Activated CD4-positive, alpha-beta T cell treated with anti-CD3 and anti-CD28 coated beads for 48 hours (primary cell): ENCODE measurements at regions not wholly inside any gene's neighbourhood (a gene's known extent, or its start where the extent isn't known, plus 50 kb on each side); places are given as distances from the start of the nearest gene placed in this dataset.
"Not testable (repeated sequence)": the region's sequence is repeated elsewhere in the genome, so short reads cannot be mapped to it uniquely, and the experiment has no call there.

ENCODE experiments used
- DNase-seq: peaks from one replicate; pipeline ENCODE4 v3.0.0-alpha.2; 2020

GRCh38 chr1:228796945-228797344 lies 61.7 kb downstream of the RHOU start:
- not testable (repeated sequence) for DNase-seq

GRCh38 chr1:228798035-228798434 lies 62.8 kb downstream of the RHOU start:
- DNase-seq = no peak

- no peak for DNase-seq
Measured at GRCh38 chr1:228798548-228798947, 63.3 kb downstream of the RHOU start.

- no peak for DNase-seq
Measured at GRCh38 chr1:228799924-228800323, 64.6 kb downstream of the RHOU start.

GRCh38 chr1:228801068-228801467 lies 65.8 kb downstream of the RHOU start:
- no peak for DNase-seq

GRCh38 chr1:228802386-228803220 lies 67.3 kb downstream of the RHOU start:
- no peak for DNase-seq

- DNase-seq = no peak
Measured at GRCh38 chr1:228803421-228803820, 68.1 kb downstream of the RHOU start.

- DNase-seq = no peak
Measured at GRCh38 chr1:228804173-228804572, 68.9 kb downstream of the RHOU start.

GRCh38 chr1:228804640-228805413 lies 69.5 kb downstream of the RHOU start:
- peak; percentile 70 for DNase-seq

GRCh38 chr1:228807904-228808605 lies 72.8 kb downstream of the RHOU start:
- DNase-seq = no peak

GRCh38 chr1:228809621-228810394 lies 74.5 kb downstream of the RHOU start:
- peak; percentile 51 for DNase-seq

- DNase-seq = no peak
Measured at GRCh38 chr1:228810395-228810758, 75.1 kb downstream of the RHOU start.

GRCh38 chr1:228810878-228811711 lies 75.8 kb downstream of the RHOU start:
- no peak for DNase-seq

- no peak for DNase-seq
Measured at GRCh38 chr1:228811712-228812305, 76.5 kb downstream of the RHOU start.

- no peak for DNase-seq
Measured at GRCh38 chr1:228812961-228813360, 77.7 kb downstream of the RHOU start.

GRCh38 chr1:228814176-228814575 lies 78.9 kb downstream of the RHOU start:
- DNase-seq = no peak

GRCh38 chr1:228818296-228818695 lies 83.0 kb downstream of the RHOU start:
- DNase-seq = no peak

GRCh38 chr1:228818928-228819630 lies 83.8 kb downstream of the RHOU start:
- no peak for DNase-seq

GRCh38 chr1:228821252-228821651 lies 86.0 kb downstream of the RHOU start:
- DNase-seq = no peak

GRCh38 chr1:228823200-228823599 lies 87.9 kb downstream of the RHOU start:
- no peak for DNase-seq

- no peak for DNase-seq
Measured at GRCh38 chr1:228824366-228824765, 89.1 kb downstream of the RHOU start.
